Transverse colon (tissue), 4 donors: ENCODE measurements at regions not wholly inside any gene's neighbourhood (a gene's known extent, or its start where the extent isn't known, plus 50 kb on each side); places are given as distances from the start of the nearest gene placed in this dataset.
"Not testable (repeated sequence)": the region's sequence is repeated elsewhere in the genome, so short reads cannot be mapped to it uniquely, and the experiment has no call there.

Experiments used
- DNase-seq: peaks from one replicate; pipeline ENCODE4 v3.0.0-alpha.2; 2019
- H3K27ac ChIP-seq, 4 donors: fragments of 200-600 bp; sonication (generic); 2 replicates each; pipeline ENCODE4 v1.5.1; 2016 to 2018; ENCODE audit warnings: inconsistent platforms in 4 of 4
- H3K27me3 ChIP-seq: fragments of 200-600 bp; sonication (generic); 2 replicates; pipeline ENCODE4 v1.5.1; 2017; ENCODE audit warnings: inconsistent platforms
- H3K36me3 ChIP-seq, 4 donors: fragments of 200-600 bp; sonication (generic); 2 replicates each; pipeline ENCODE4 v1.5.1; 2017 to 2019; ENCODE audit warnings: inconsistent platforms in 4 of 4
- H3K4me1 ChIP-seq, 4 donors: fragments of 200-600 bp; sonication (generic); 2 replicates each; pipeline ENCODE4 v1.5.1; 2017 to 2020; ENCODE audit warnings: inconsistent platforms in 4 of 4
- H3K4me3 ChIP-seq, 4 donors: fragments of 200-600 bp; sonication (generic); 1 replicate in 1 of 4; 2 replicates in 3 of 4; pipeline versions ENCODE4 v1.5.1 to v1.6.1; 2017 to 2019; ENCODE audit warnings: inconsistent platforms in 4 of 4
- H3K9me3 ChIP-seq, 2 donors: fragments of 200-600 bp; sonication (generic); 2 replicates each; pipeline ENCODE4 v1.5.1; 2017 to 2019; ENCODE audit warnings: inconsistent platforms in 2 of 2
- EP300 ChIP-seq: sonication (generic); formaldehyde crosslinking; IDR thresholded peaks from one replicate; pipeline ENCODE4 v1.6.1; 2017; ENCODE audit warnings: antibody characterized with exemption, low read depth
- POLR2A ChIP-seq: fragments of 450-650 bp; IDR thresholded peaks from one replicate; pipeline ENCODE4 v1.6.1; 2016; ENCODE audit warnings: antibody characterized with exemption, mild to moderate bottlenecking, moderate library complexity
- POLR2AphosphoS5 ChIP-seq, 3 donors: sonication (generic); formaldehyde crosslinking; IDR thresholded peaks; one replicate each; pipeline ENCODE4 v1.6.1; 2016; ENCODE audit warnings: antibody characterized with exemption in 3 of 3
- WGBS, 2 donors: methylation state at CpG; one replicate each; pipeline ENCODE4 v1.1.5; 2018; ENCODE audit warnings: low coverage in 1 of 2; 5-methylcytosine and 5-hydroxymethylcytosine counted together
- in situ Hi-C, 4 donors: fragments of 200-750 bp; cut with MboI; loops; one replicate each; pipeline versions ENCODE4 v1.15.0 to v1.15.1; 2017; ENCODE audit warnings: low sequenced_read_pairs in 3 of 4, low pct_ligation_motif_present in 1 of 4, low pct_unique_long_range_greater_than_20kb in 1 of 4
- intact Hi-C: fragments of 100-400 bp; cut with DNase I; formaldehyde crosslinking; loops from one replicate; pipeline ENCODE4 v1.15.1; 2023; ENCODE audit warnings: low total_unique reads
- TF ChIP-seq, protein P1 (sequence below), 5 experiments: fragments of 200-600 bp in 3 of 5; fragments of 450-650 bp in 2 of 5; sonication (generic) in 3 of 5; IDR thresholded peaks; 1 replicate in 2 of 5; 2 replicates in 3 of 5; pipeline ENCODE4 v1.5.1; 2016 to 2017; ENCODE audit warnings: antibody characterized with exemption in 5 of 5, inconsistent platforms in 3 of 5, mild to moderate bottlenecking in 2 of 5, moderate library complexity in 1 of 5

DNA sequence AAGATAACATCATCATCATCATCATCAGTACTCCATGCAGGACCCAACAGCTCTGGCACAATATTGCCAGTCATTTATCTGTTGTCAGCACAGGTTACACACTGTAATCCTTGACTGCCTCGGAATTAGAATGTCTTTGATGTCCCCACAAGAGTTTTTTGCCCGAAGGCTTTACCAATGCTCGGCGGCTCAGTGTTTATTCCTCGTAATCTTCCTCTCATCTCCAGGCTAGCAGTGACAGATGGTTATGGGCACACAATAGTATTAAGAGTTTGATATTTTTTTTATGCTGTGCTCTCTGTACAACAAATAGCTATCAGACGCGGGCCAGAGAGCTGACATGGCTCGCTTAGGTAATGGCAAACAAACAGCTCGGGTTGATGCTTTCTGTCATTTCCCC, 515.2 kb downstream of the ZEB2 start:
- Histone ChIP-seq H3K27me3 (no peaks in the 10 kb centered on the region), H3K9me3 (no peaks in the 10 kb centered on the region), H3K4me3 (no peak overlapping the region), H3K4me1 (no peaks in the 10 kb centered on the region), H3K27ac (no peak overlapping the region), H3K36me3 (no peaks in the 10 kb centered on the region)
- intact Hi-C loops = no loop called here
- no peak for DNase-seq
- WGBS, 2 donors = 88 to 94% methylated on average over 7 to 9 of the region's 9 CpGs
- no peak for TF ChIP-seq POLR2AphosphoS5 (IDR thresholded peaks at IDR 0.05)
- no peak for TF ChIP-seq POLR2A
- TF ChIP-seq EP300 = no peak
- TF ChIP-seq, protein P1, sequence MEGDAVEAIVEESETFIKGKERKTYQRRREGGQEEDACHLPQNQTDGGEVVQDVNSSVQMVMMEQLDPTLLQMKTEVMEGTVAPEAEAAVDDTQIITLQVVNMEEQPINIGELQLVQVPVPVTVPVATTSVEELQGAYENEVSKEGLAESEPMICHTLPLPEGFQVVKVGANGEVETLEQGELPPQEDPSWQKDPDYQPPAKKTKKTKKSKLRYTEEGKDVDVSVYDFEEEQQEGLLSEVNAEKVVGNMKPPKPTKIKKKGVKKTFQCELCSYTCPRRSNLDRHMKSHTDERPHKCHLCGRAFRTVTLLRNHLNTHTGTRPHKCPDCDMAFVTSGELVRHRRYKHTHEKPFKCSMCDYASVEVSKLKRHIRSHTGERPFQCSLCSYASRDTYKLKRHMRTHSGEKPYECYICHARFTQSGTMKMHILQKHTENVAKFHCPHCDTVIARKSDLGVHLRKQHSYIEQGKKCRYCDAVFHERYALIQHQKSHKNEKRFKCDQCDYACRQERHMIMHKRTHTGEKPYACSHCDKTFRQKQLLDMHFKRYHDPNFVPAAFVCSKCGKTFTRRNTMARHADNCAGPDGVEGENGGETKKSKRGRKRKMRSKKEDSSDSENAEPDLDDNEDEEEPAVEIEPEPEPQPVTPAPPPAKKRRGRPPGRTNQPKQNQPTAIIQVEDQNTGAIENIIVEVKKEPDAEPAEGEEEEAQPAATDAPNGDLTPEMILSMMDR (IDR thresholded peaks at IDR 0.05) = no peak
- in situ Hi-C loops = no loop called here

GRCh38 chr2:144003460-144004075, 516.4 kb downstream of the ZEB2 start:
- H3K27ac ChIP-seq = no peak overlapping the region
- 83 to 84% methylated on average over 1 to 2 of the region's 2 CpGs for WGBS, 2 donors
- in situ Hi-C loops (no loop called here), intact Hi-C loops (no loop called here)
- H3K36me3 ChIP-seq = no peaks in the 10 kb centered on the region
- H3K27me3 ChIP-seq = no peaks in the 10 kb centered on the region
- H3K4me3 ChIP-seq = no peak overlapping the region
- no peaks in the 10 kb centered on the region for H3K9me3 ChIP-seq
- no peak for DNase-seq
- H3K4me1 ChIP-seq = no peaks in the 10 kb centered on the region
- TF ChIP-seq POLR2A = no peak
- TF ChIP-seq, protein P1 (IDR thresholded peaks at IDR 0.05) = no peak
- TF ChIP-seq EP300 = no peak
- no peak for TF ChIP-seq POLR2AphosphoS5 (IDR thresholded peaks at IDR 0.05)

- Histone ChIP-seq H3K9me3 (no peaks in the 10 kb centered on the region), H3K27me3 (no peaks in the 10 kb centered on the region), H3K4me1 (no peaks in the 10 kb centered on the region), H3K27ac (no peak overlapping the region), H3K36me3 (no peaks in the 10 kb centered on the region), H3K4me3 (no peak overlapping the region)
- in situ Hi-C loops = no loop called here
- intact Hi-C loops = no loop called here
- no peak for DNase-seq
- TF ChIP-seq, protein P1 (IDR thresholded peaks at IDR 0.05) = no peak
- TF ChIP-seq POLR2AphosphoS5 (IDR thresholded peaks at IDR 0.05) = no peak
- TF ChIP-seq EP300 = no peak
- no peak for TF ChIP-seq POLR2A
- WGBS, 2 donors = 47 to 67% methylated on average over 2 of the region's 2 CpGs
Measured at GRCh38 chr2:143996974-143997373, 522.9 kb downstream of the ZEB2 start.

- H3K4me1 ChIP-seq = no peaks in the 10 kb centered on the region
- in situ Hi-C loops = no loop called here
- DNase-seq = no peak
- H3K27me3 ChIP-seq = no peaks in the 10 kb centered on the region
- TF ChIP-seq EP300 (no peak), POLR2AphosphoS5 (IDR thresholded peaks at IDR 0.05) (no peak), POLR2A (no peak)
- TF ChIP-seq, protein P1 (IDR thresholded peaks at IDR 0.05) = no peak
- 63 to 70% methylated on average over 1 of the region's 1 CpG for WGBS, 2 donors
- H3K4me3 ChIP-seq = no peak overlapping the region
- intact Hi-C loops = no loop called here
- no peaks in the 10 kb centered on the region for H3K36me3 ChIP-seq
- H3K9me3 ChIP-seq = no peaks in the 10 kb centered on the region
- H3K27ac ChIP-seq = no peak overlapping the region
Measured at GRCh38 chr2:143994961-143995360, 525.0 kb downstream of the ZEB2 start.

DNA sequence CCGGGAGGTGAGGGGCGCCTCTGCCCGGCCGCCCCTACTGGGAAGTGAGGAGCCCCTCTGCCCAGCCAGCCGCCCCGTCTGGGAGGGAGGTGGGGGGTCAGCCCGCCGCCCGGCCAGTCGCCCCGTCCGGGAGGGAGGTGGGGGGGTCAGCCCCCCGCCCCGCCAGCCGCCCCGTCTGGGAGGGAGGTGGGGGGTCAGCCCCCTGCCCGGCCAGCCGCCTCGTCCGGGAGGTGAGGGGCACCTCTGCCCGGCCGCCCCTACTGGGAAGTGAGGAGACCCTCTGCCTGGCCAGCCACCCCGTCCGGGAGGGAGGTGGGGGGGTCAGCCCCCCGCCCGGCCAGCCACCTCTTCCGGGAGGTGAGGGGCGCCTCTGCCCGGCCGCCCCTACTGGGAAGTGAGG, 528.3 kb downstream of the ZEB2 start:
- H3K27ac ChIP-seq, H3K4me3 ChIP-seq, H3K36me3 ChIP-seq, H3K9me3 ChIP-seq, intact Hi-C loops, in situ Hi-C loops, DNase-seq, H3K27me3 ChIP-seq, H3K4me1 ChIP-seq: not testable (repeated sequence)
- WGBS, 2 donors = no CpG with 5 or more reads among the region's 30 CpGs
